GM12891 (cell line): ENCODE measurements at regions not wholly inside any gene's neighbourhood (a gene's known extent, or its start where the extent isn't known, plus 50 kb on each side); places are given as distances from the start of the nearest gene placed in this dataset.

Experiments used
- POLR2A ChIP-seq: IDR thresholded peaks from 2 replicates; pipeline ENCODE4 v1.6.1; 2011; ENCODE audit warnings: low read depth, low read length, control low read depth
- POLR2AphosphoS5 ChIP-seq: IDR thresholded peaks from 2 replicates; pipeline ENCODE4 v1.6.1; 2011; ENCODE audit warnings: low read depth, low read length, control low read depth
- TAF1 ChIP-seq: IDR thresholded peaks from 2 replicates; pipeline ENCODE4 v1.6.1; 2011; ENCODE audit warnings: low read depth, low read length, control low read depth

- TF ChIP-seq POLR2AphosphoS5 = no peak
- no peak for TF ChIP-seq POLR2A
- TF ChIP-seq TAF1 = no peak
Observed at GRCh38 chr3:20924646-20925385, 738.8 kb upstream of the SGO1 start.
